Kidney (tissue), 13 donors: ENCODE measurements at regions not wholly inside any gene's neighbourhood (a gene's known extent, or its start where the extent isn't known, plus 50 kb on each side); places are given as distances from the start of the nearest gene placed in this dataset.

ENCODE experiments used
- DNase-seq, 5 donors: peaks; one replicate each; pipeline ENCODE4 v3.0.0-alpha.2; 2013 to 2020
- FAIRE-seq: peaks from 2 replicates; lab custom pipeline; 2012; peaks lifted over from hg19 to GRCh38; lab: Jason Lieb, UNC
- H3K27ac ChIP-seq, 2 donors: one replicate each; pipeline ENCODE4 v1.7.0; 2013; ENCODE audit warnings: low read depth in 2 of 2, low read length in 2 of 2, inconsistent platforms in 1 of 2
- H3K27me3 ChIP-seq: one replicate; pipeline ENCODE4 v1.7.1; 2013; ENCODE audit warnings: low read length, inconsistent platforms; ENCODE audit not compliant: control insufficient read depth, insufficient read depth
- H3K36me3 ChIP-seq, 3 donors: one replicate each; pipeline versions ENCODE4 v1.7.0 to v1.7.1; 2013; ENCODE audit warnings: low read length in 3 of 3, control low read depth in 1 of 3, inconsistent platforms in 1 of 3; ENCODE audit not compliant: insufficient read depth in 3 of 3, control insufficient read depth in 2 of 3
- H3K4me1 ChIP-seq, 3 donors: one replicate each; pipeline versions ENCODE4 v1.7.0 to v1.7.1; 2013; ENCODE audit warnings: low read length in 3 of 3, inconsistent platforms in 1 of 3, low read depth in 1 of 3; ENCODE audit not compliant: control insufficient read depth in 2 of 3, insufficient read depth in 2 of 3
- H3K4me3 ChIP-seq, 3 donors: one replicate each; pipeline versions ENCODE4 v1.7.0 to v1.8.1; 2013; ENCODE audit warnings: low read length in 3 of 3, control low read depth in 1 of 3, inconsistent platforms in 1 of 3
- H3K9ac ChIP-seq, 3 donors: one replicate each; pipeline versions ENCODE4 v1.7.0 to v1.7.1; 2013; ENCODE audit warnings: low read length in 3 of 3, control low read depth in 1 of 3, inconsistent platforms in 1 of 3
- H3K9me3 ChIP-seq, 3 donors: one replicate each; pipeline versions ENCODE4 v1.7.0 to v1.7.1; 2013; ENCODE audit warnings: low read length in 3 of 3, control low read depth in 1 of 3, inconsistent platforms in 1 of 3; ENCODE audit not compliant: control insufficient read depth in 2 of 3, insufficient read depth in 1 of 3
- intact Hi-C: fragments of 100-400 bp; cut with DNase I; formaldehyde crosslinking; loops from one replicate; pipeline ENCODE4 v1.11.1; 2022
- TF ChIP-seq, protein P1 (sequence below): IDR thresholded peaks from 3 replicates; pipeline ENCODE4 v1.5.1; 2012; ENCODE audit warnings: mild to moderate bottlenecking, moderate library complexity, borderline replicate concordance; ENCODE audit not compliant: insufficient read depth; ENCODE audit errors: extremely low read depth
- donor health status: control.
- donor health status: control.
- donor health status: control.
- donor health status: control.
- donor health status: control.
- donor health status: DM: yes; HTN: yes; CAD: no.
- donor health status: Normal renal cell carcinoma (clear cell type).

DNA sequence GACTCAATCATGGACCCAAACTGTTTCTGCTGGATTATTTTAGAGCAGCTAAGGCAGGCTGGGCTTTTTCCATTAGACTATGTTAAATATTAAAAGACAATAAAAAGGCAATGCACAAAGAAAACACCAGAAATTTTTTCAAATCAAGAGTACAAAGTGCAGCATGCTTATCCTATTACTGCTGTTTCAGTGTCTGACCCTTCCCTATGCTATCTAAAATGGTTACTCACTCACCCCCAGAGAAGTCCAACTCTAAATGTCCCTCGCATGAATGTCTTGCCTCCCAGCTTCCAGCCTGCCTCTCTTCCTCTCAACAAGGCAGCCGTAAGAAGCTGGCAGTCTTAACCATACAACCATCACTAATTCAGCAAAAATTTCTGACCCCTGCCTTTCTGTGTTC is 108.7 kb upstream of the SYT6 start:
- no peaks in the 10 kb centered on the region for H3K36me3 ChIP-seq
- DNase-seq (peak in 1 of 5 donors; percentile 29), FAIRE-seq (no peak)
- intact Hi-C loops = no loop called here
- no peaks in the 10 kb centered on the region for H3K27me3 ChIP-seq
- TF ChIP-seq, protein P1, sequence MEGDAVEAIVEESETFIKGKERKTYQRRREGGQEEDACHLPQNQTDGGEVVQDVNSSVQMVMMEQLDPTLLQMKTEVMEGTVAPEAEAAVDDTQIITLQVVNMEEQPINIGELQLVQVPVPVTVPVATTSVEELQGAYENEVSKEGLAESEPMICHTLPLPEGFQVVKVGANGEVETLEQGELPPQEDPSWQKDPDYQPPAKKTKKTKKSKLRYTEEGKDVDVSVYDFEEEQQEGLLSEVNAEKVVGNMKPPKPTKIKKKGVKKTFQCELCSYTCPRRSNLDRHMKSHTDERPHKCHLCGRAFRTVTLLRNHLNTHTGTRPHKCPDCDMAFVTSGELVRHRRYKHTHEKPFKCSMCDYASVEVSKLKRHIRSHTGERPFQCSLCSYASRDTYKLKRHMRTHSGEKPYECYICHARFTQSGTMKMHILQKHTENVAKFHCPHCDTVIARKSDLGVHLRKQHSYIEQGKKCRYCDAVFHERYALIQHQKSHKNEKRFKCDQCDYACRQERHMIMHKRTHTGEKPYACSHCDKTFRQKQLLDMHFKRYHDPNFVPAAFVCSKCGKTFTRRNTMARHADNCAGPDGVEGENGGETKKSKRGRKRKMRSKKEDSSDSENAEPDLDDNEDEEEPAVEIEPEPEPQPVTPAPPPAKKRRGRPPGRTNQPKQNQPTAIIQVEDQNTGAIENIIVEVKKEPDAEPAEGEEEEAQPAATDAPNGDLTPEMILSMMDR = no peak
- H3K4me1 ChIP-seq = peaks cover 0 to 15% (median 0%) of the 10 kb centered on the region in 3 donors
- peak overlapping the region in 2 of 3 donors; percentile 47 to 59 for H3K4me3 ChIP-seq
- H3K9me3 ChIP-seq = no peaks in the 10 kb centered on the region
- H3K9ac ChIP-seq = peak overlapping the region in 1 of 3 donors; percentile 16
- H3K27ac ChIP-seq = peak overlapping the region in 1 of 2 donors; percentile 79

DNA sequence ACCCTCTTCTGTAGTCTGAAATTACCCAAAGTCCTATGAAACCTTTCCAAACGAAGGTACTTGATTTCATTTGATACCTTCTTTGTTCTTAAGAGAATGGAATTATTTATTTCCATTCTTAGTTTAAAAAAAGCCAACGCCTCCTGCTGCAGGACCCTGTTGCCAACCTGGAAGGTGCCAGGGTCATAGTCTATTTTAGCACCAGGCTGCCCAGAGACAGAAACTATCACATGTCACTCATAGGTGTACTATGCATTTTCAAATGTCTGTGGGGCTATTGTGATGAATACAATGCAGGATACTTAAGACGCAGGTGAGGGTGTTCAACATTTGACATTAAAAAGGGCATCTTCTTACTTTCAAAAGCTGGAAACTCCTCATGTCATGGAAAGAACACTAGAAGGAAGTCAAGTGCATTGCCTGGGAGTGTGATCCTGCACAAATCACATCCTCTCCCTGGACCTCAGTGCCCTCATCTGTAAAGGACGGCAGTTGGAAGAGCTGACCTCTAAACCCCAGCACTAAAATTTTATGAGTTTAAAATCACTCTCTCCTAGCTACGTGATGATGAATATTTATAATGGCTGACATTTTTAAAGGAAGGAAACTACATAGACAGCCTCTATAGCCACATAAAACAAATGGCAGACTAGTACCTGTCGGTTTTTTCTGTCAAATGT is 107.3 kb upstream of the SYT6 start:
- intact Hi-C loops = no loop called here
- DNase-seq (peak in 2 of 5 donors; percentile 8 to 26), FAIRE-seq (no peak)
- Histone ChIP-seq H3K36me3 (no peaks in the 10 kb centered on the region), H3K27ac (peak overlapping the region; percentile 67 to 79), H3K9me3 (no peaks in the 10 kb centered on the region), H3K4me3 (peak overlapping the region in 2 of 3 donors; percentile 47 to 59), H3K4me1 (peaks cover 0 to 15% (median 0%) of the 10 kb centered on the region in 3 donors), H3K9ac (no peak overlapping the region), H3K27me3 (no peaks in the 10 kb centered on the region)
- TF ChIP-seq, protein P1 = no peak

DNA sequence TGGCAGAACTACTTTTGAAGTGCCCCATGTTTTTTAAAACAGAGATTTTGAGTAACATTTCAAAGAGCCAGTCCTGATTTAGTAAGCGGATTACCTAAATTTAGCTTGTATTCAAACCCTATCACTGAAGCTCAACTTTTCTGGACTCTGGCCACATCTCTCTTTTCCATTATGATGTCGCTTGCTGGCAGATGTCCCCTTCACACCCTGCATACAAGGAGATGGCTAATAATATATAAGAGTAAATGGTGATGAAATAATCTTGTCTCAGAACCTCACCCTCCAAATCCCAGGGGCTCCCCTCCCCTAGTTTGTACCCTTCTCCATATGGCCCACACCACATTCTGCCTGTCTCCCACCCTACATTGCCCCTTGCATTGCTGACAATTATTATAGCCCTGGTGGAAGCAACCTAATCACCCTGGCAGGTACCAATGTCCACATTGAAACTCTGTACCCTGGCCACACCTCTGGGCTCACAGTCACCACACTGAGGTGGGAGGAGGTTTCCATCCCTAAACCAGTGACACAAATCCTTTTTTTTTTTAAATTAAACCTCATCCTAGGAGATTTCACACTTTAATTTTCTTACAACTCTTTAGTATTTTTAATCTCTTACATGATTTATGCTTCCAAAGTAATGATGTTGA is 106.0 kb upstream of the SYT6 start:
- Histone ChIP-seq H3K4me3 (peak overlapping the region in 1 of 3 donors; percentile 59), H3K4me1 (peaks cover 0 to 15% (median 0%) of the 10 kb centered on the region in 3 donors)

More for the DNA sequence above, 106.0 kb upstream of the SYT6 start:
- TF ChIP-seq, protein P1 = no peak
- Histone ChIP-seq H3K9me3 (no peaks in the 10 kb centered on the region), H3K27ac (no peak overlapping the region), H3K27me3 (no peaks in the 10 kb centered on the region), H3K36me3 (no peaks in the 10 kb centered on the region), H3K9ac (no peak overlapping the region)
- DNase-seq (no peak), FAIRE-seq (no peak)
- intact Hi-C loops = no loop called here
